Stimulated activated CD8-positive, alpha-beta memory T cell treated with anti-CD3 and anti-CD28 coated beads, Interleukin-15, amount 100 ng/mL, for 24 hours (primary cell): ENCODE measurements at regions not wholly inside any gene's neighbourhood (a gene's known extent, or its start where the extent isn't known, plus 50 kb on each side); places are given as distances from the start of the nearest gene placed in this dataset.

Source experiments
- DNase-seq: peaks from one replicate; pipeline ENCODE4 v3.0.0-alpha.2; 2020; ENCODE audit warnings: low read depth

DNA sequence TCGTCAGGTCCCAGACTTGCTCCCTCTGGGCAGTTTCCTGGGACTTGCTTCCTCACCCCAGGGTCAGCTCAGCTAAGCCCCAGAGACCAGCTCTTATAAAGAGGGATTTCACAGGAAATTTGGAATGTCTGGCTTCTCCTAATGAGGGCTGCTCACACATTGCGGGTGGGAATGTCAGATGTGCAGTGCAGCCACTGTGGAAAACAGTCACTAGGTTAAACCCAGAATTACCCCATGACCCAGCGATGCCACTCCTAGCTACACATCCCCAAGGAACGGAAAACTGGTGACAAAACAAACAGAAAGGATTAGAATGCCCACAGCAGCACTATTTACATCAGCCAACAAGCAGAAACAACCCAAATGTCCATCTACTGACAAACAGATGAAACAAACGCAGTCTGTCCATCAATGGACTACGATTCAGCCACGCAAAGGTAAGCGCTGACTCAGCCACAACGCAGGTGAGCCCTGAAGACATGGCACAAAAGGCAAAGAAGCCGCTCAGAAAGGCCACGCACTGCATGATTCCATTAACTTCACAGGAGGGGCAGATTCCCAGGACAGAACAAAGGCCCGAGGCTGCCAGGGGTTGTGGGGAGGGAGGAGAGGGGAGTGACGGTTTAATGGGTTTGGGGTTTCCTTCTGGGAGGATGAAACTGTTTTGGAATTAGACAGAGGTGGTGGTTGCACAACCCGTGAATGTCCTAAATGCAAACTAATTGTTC is 63.0 kb downstream of the NCOR2 start:
- DNase-seq = no peak

GRCh38 chr12:124503305-124503704 is 64.1 kb downstream of the NCOR2 start:
- DNase-seq = no peak

GRCh38 chr12:124502379-124502778 is 65.0 kb downstream of the NCOR2 start:
- DNase-seq = no peak

- no peak for DNase-seq
Observed at GRCh38 chr12:124501827-124502226, 65.6 kb downstream of the NCOR2 start.

GRCh38 chr12:124501112-124501561 is 66.3 kb downstream of the NCOR2 start:
- DNase-seq = no peak

- no peak for DNase-seq
Observed at GRCh38 chr12:124499898-124500244, 67.5 kb downstream of the NCOR2 start.

GRCh38 chr12:124499190-124499753 is 68.1 kb downstream of the NCOR2 start:
- no peak for DNase-seq

GRCh38 chr12:124498275-124499189 is 68.9 kb downstream of the NCOR2 start:
- DNase-seq = no peak

- no peak for DNase-seq
Observed at GRCh38 chr12:124497658-124498057, 69.8 kb downstream of the NCOR2 start.

- no peak for DNase-seq
Observed at GRCh38 chr12:124497039-124497438, 70.4 kb downstream of the NCOR2 start.

DNA sequence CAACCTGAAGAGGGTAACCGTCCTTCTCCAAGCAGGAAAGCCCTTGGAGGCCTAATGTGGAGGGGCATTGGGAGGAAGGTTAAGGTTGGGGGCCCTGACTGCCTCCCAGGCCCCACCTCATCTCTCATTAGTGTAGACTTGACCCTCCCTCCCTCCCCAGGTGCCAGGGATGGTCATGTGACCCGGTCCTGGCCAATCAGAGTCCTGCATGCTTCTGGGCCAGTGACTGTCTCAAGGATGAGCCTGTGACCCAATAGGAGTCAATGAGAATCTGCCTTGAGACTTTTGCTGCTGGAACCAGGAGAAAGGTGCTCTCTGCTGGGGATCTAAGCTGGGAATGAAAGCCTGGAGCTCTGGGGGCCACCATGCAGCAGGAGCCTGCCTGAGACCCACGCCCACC is 70.8 kb downstream of the NCOR2 start:
- DNase-seq = no peak

DNA sequence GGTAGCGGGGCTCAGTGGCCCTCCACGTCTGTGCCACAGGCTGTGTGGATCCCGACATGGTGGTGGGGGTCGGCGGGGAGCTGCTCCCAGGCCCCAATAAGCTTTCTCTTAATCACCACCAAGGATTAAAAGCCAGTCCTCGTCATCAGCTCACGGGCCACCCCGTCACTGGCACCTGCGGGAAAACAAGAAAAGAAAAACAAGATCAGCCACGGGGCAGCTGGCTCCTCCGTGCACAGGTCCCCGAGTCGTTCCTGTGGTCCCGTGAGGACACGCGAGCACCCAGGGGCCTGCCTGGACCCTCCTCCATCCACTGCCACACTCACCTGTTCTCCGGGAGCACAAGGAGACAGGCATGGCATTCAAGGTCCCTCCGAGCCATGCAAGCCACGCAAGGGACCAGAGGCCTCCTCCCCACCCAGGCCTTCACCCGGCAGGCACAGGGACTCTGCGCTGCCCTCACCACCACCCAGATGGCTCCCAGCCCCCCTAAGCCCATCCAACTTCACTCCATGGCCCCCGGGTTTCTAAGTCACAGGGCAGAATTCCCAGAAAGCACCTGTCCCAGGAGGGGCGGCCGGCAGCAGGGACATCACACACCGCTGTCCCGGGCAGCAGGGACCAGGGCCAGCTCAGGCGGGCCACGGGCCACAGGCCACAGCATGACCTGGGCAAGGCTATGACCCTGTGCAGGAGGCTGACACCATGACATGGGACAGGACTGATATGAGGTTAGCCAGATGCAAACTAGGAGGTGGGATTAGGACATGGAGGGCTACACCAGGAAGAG is 72.0 kb downstream of the NCOR2 start:
- no peak for DNase-seq

DNA sequence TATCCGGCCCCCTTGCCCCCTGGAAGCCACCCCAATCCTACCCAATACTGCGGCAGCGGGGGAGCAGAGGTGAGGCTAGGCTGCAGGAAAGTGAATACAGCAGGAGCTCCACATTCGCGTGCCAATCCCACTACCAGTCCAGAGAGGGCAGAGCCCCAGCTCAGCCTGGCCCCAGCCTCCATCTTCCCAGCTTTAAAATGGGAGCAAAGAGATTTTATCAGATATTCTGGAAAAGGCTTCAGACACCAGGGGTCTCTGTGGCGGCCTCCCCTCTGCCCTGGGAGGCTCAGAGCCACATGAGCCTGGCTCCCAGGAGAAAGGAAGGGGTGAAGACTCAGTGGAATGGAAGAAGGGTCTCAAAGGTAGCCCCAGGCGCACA is 72.7 kb downstream of the NCOR2 start:
- DNase-seq = no peak

DNA sequence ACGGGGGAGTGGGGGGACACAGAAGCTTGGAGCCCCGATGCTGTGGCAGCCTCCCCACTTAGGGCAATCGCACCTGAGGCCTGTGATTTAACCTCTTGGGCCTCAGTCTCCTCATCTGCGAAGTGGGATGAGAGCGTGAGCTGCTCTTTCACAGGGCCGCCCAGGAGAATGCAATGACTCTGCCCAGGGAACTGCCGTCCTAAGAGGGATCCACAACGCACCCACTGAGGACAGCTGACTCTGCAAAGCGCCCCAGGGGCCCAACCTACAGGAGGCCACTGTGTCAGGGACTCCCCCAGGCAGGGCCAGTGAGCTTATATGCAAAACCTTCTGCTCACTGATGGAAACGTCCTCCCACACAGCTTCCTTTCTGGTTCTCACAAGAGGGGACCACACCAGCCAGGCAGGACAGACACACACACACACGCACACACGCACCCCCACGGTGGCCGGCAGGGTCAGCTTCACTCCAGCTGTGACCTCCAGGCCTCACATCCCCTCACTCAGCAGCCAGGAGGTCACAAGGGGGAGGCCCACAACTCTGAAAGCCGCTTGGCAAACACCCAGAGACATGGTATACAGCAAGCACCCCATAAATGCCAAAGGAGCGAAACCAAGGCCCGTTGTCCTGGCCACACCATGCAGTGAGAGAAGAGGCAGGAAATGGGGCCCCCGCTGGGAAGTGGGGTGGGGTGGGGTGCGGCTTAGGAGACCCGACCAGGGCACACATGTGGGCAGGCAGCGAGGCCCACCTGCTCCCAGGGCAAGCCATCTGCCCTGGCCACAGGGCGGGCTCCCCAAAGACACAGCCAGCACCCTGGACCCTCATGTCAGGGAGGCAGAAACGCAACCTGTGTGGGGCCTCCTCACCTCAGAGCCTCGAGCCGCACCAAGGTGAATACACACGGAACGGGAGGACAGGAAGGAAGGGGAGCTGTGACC is 73.3 kb downstream of the NCOR2 start:
- DNase-seq = no peak

DNA sequence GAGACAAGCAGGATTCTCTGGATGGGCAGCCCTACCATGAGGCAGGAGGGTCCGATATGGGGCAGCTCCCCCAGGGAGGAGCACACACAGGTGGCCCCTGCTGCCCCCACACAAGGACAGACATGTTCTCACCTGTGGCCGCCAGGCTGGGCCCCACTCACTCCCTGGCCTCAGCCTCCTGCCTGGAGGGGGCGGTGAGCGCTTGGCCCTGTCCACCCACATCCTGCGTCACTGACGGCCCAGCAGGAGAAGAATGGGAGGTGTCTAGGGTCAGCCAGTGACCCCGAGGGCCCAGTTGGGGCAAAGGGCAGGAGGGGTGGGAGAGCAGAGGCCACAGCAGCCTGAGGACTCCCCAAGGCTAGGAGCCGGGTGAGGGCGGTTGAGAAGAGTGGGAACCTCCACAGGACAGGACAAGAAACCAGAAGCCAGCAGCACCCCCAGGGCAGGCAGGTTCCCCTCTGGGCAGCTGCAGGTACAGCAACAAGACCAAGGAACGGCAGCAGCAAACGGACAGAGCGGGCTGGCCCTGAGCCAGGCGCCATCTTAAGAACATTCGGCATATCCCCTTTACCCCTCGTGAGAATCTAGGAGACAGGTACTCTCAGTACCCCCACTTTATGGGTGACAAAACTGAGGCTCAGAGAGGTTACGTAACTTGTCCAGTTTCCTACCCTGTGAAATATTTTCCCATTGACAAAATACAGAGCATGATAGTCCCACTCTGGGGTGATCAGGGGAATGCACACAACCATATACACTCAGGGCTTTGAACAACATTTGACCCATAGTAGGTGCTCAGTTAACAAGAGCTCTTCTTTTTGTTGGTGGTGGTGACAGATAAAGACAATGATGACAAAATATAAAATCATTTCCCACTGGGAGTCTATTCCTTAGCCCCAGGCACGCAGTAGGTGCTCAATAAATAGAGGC is 74.3 kb downstream of the NCOR2 start:
- no peak for DNase-seq

- no peak for DNase-seq
Observed at GRCh38 chr12:124491856-124492420, 75.5 kb downstream of the NCOR2 start.

DNA sequence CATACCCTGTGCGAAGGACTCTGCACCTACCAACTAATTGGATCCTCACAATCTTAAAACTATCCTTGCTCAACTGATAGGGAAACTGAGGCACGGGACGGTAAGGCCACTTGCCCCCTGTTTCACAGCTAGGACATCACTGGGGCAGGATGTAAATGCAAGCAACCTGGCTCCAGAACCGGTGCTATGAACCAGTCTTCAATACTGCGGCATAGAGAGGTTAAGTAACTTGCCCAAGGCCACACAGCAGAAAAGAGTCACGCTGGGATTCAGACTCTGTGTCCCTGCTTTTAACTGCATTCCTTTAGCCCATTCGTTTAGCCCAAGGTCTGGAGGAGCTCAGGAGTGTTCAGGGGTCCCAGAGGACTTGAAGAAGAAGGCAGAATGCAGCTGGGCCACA is 76.1 kb downstream of the NCOR2 start:
- DNase-seq = no peak

- no peak for DNase-seq
Observed at GRCh38 chr12:124490584-124491305, 76.7 kb downstream of the NCOR2 start.
